ENCODE measurements at regions not wholly inside any gene's neighbourhood (a gene's known extent, or its start where the extent isn't known, plus 50 kb on each side); places are given as distances from the start of the nearest gene placed in this dataset.

- no peak for DNase-seq (ENCODE audit: low spot score)
Observed at GRCh38 chr16:86288716-86289294, 221.5 kb upstream of the FOXF1 start.

GRCh38 chr16:86289304-86289703, 221.0 kb upstream of the FOXF1 start:
- no peak for DNase-seq (ENCODE audit: low spot score)

- DNase-seq (ENCODE audit: low spot score): no peak
Observed at GRCh38 chr16:86289907-86290306, 220.4 kb upstream of the FOXF1 start.

- DNase-seq (ENCODE audit: low spot score): peak; percentile 72
Observed at GRCh38 chr16:86291491-86291890, 218.8 kb upstream of the FOXF1 start.

GRCh38 chr16:86292171-86292775, 218.1 kb upstream of the FOXF1 start:
- peak; percentile 59 for DNase-seq (ENCODE audit: low spot score)

GRCh38 chr16:86292942-86293341, 217.4 kb upstream of the FOXF1 start:
- peak; percentile 59 for DNase-seq (ENCODE audit: low spot score)

- peak; percentile 65 for DNase-seq (ENCODE audit: low spot score)
Observed at GRCh38 chr16:86293906-86294305, 216.4 kb upstream of the FOXF1 start.

- DNase-seq (ENCODE audit: low spot score): peak; percentile 73
Observed at GRCh38 chr16:86294535-86295196, 215.7 kb upstream of the FOXF1 start.

- peak; percentile 83 for DNase-seq (ENCODE audit: low spot score)
Observed at GRCh38 chr16:86296256-86296655, 214.1 kb upstream of the FOXF1 start.

- peak; percentile 69 for DNase-seq (ENCODE audit: low spot score)
Observed at GRCh38 chr16:86297391-86297790, 212.9 kb upstream of the FOXF1 start.

GRCh38 chr16:86297866-86298757, 212.2 kb upstream of the FOXF1 start:
- DNase-seq (ENCODE audit: low spot score): peak; percentile 77

- no peak for DNase-seq (ENCODE audit: low spot score)
Observed at GRCh38 chr16:86298758-86299134, 211.6 kb upstream of the FOXF1 start.

GRCh38 chr16:86299882-86300610, 210.3 kb upstream of the FOXF1 start:
- DNase-seq (ENCODE audit: low spot score): no peak

- DNase-seq (ENCODE audit: low spot score): peak; percentile 85
Observed at GRCh38 chr16:86300746-86301481, 209.4 kb upstream of the FOXF1 start.

GRCh38 chr16:86302421-86303109, 207.8 kb upstream of the FOXF1 start:
- peak; percentile 71 for DNase-seq (ENCODE audit: low spot score)

GRCh38 chr16:86303787-86304678, 206.3 kb upstream of the FOXF1 start:
- peak; percentile 89 for DNase-seq (ENCODE audit: low spot score)

GRCh38 chr16:86304868-86305267, 205.5 kb upstream of the FOXF1 start:
- no peak for DNase-seq (ENCODE audit: low spot score)

GRCh38 chr16:86305440-86305839, 204.9 kb upstream of the FOXF1 start:
- DNase-seq (ENCODE audit: low spot score): peak; percentile 76
